OCI-LY7 (cell line): ENCODE measurements at regions not wholly inside any gene's neighbourhood (a gene's known extent, or its start where the extent isn't known, plus 50 kb on each side); places are given as distances from the start of the nearest gene placed in this dataset.

Experiments
- BruUV-seq: library from RNA; stranded (reverse); fragments of 400-500 nt; replicated peaks from 2 replicates; lab custom pipeline; 2021; lab: Mats Ljungman, UMichigan
- CTCF ChIA-PET: fragments of 300-600 bp; sonication (Branson Sonifier 250); formaldehyde crosslinking; loops from one replicate; lab custom pipeline; 2022; ENCODE audit warnings: antibody characterized with exemption; ENCODE audit not compliant: unreplicated experiment; lab: Charles Lee
- POLR2A ChIA-PET: fragments of 300-600 bp; sonication (Branson Sonifier 250); formaldehyde crosslinking; loops from one replicate; lab custom pipeline; 2022; ENCODE audit warnings: antibody characterized with exemption; lab: Charles Lee
- DNase-seq: peaks from one replicate; pipeline ENCODE4 v3.0.0-alpha.2; 2015; ENCODE audit warnings: low spot score
- H2AFZ ChIP-seq: fragments of 200-600 bp; sonication (generic), shearing (Covaris generic); 2 replicates; pipeline ENCODE4 v1.6.1; 2014; ENCODE audit warnings: mild to moderate bottlenecking, antibody characterized with exemption, low read length, moderate library complexity
- H3K27ac ChIP-seq: fragments of 200-600 bp; sonication (generic); 2 replicates; pipeline ENCODE4 v1.5.1; 2014; ENCODE audit warnings: mixed run types, low read depth, mild to moderate bottlenecking, moderate library complexity, low read length, inconsistent platforms; ENCODE audit not compliant: poor library complexity, severe bottlenecking
- H3K36me3 ChIP-seq: fragments of 200-600 bp; sonication (generic); 2 replicates; pipeline ENCODE4 v1.6.1; 2014; ENCODE audit warnings: mild to moderate bottlenecking, antibody characterized with exemption, low read length, moderate library complexity, mixed read lengths; ENCODE audit not compliant: insufficient read depth
- H3K4me1 ChIP-seq: fragments of 200-600 bp; sonication (generic); 2 replicates; pipeline ENCODE4 v1.5.1; 2014; ENCODE audit warnings: mild to moderate bottlenecking, low read length; ENCODE audit not compliant: insufficient read depth, poor library complexity, severe bottlenecking
- H3K4me2 ChIP-seq: fragments of 200-600 bp; sonication (generic); 2 replicates; pipeline ENCODE4 v1.6.1; 2014; ENCODE audit warnings: mild to moderate bottlenecking, low read length
- H3K4me3 ChIP-seq: fragments of 200-600 bp; sonication (generic); 2 replicates; pipeline ENCODE4 v1.5.1; 2014; ENCODE audit warnings: mild to moderate bottlenecking, low read depth, low read length; ENCODE audit not compliant: poor library complexity, severe bottlenecking
- H3K79me2 ChIP-seq: fragments of 200-600 bp; sonication (generic); 2 replicates; pipeline ENCODE4 v1.6.1; 2016; ENCODE audit warnings: low read depth, mild to moderate bottlenecking, low read length, moderate library complexity, mixed read lengths; ENCODE audit not compliant: insufficient read depth
- H3K9me2 ChIP-seq: fragments of 200-600 bp; sonication (generic); 2 replicates; pipeline ENCODE4 v1.6.1; 2016; ENCODE audit warnings: mild to moderate bottlenecking, low read length, mixed read lengths; ENCODE audit not compliant: insufficient read depth
- H3K9me3 ChIP-seq: fragments of 200-600 bp; sonication (generic); 2 replicates; pipeline ENCODE4 v1.6.1; 2014; ENCODE audit warnings: mild to moderate bottlenecking, mixed run types, low read length, mixed read lengths
- H4K20me1 ChIP-seq: fragments of 200-600 bp; sonication (generic); 2 replicates; pipeline ENCODE4 v1.6.1; 2014; ENCODE audit warnings: mild to moderate bottlenecking, antibody characterized with exemption, low read length, moderate library complexity, mixed read lengths; ENCODE audit not compliant: insufficient read depth
- EZH2phosphoT487 ChIP-seq: fragments of 200-600 bp; sonication (generic); IDR thresholded peaks from 2 replicates; pipeline ENCODE4 v1.6.1; 2018; ENCODE audit warnings: low read depth, borderline replicate concordance, mild to moderate bottlenecking, mixed run types, antibody characterized with exemption, low read length, moderate library complexity, mixed read lengths
- intact Hi-C: fragments of 100-400 bp; cut with micrococcal nuclease; formaldehyde crosslinking; loops from one replicate; pipeline ENCODE4 v1.10.0; 2022; ENCODE audit not compliant: unreplicated experiment
- TF ChIP-seq, protein P1 (sequence below): fragments of 200-600 bp; sonication (generic); conservative IDR thresholded peaks from 2 replicates; pipeline ENCODE4 v1.5.1; 2014; ENCODE audit warnings: mild to moderate bottlenecking, antibody characterized with exemption, low read length, moderate library complexity, mixed read lengths

DNA sequence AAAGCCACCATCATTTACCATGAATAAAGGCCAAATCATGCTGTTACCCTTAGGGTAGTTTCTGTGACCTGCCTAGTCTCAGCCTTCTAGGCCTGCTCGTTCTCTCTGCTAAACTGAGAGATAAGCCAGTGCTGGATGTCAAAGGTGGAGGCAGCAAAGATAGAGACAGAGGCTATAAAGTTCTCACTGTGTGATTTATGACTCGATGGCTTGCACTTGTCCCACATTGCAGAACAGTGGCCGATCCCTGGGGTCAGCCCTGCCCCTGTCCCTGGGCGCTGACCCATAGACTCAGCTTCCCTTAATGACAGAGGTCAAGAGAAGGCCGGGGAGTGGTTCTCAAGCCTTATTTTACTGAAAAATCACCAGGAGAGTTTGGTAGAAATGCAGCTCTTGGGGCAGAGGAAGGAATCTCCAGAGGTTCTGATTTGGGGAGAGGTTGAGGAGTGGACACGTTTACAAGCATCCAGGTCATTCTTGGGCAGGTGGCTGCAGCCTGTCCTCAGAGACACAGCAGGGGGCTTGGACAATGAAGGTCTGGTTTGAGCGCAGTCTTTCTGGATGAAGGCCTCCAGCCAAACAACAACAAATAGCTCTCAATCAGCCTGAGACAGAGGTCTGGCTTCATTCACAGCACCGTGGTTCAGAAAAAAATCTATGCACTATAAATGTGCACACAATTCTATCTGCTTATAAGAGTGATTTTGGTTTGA lies 143.5 kb downstream of the ACKR3 start:
- POLR2A ChIA-PET = no interaction called here
- Histone ChIP-seq H3K36me3 (no peaks in the 10 kb centered on the region), H3K9me2 (no peaks in the 10 kb centered on the region), H3K9me3 (no peaks in the 10 kb centered on the region), H3K4me3 (no peak overlapping the region), H3K4me2 (no peak overlapping the region), H4K20me1 (no peaks in the 10 kb centered on the region), H3K27ac (no peak overlapping the region), H3K79me2 (no peaks in the 10 kb centered on the region), H2AFZ (no peak overlapping the region), H3K4me1 (no peaks in the 10 kb centered on the region)
- CTCF ChIA-PET = no interaction called here
- TF ChIP-seq, protein P1, sequence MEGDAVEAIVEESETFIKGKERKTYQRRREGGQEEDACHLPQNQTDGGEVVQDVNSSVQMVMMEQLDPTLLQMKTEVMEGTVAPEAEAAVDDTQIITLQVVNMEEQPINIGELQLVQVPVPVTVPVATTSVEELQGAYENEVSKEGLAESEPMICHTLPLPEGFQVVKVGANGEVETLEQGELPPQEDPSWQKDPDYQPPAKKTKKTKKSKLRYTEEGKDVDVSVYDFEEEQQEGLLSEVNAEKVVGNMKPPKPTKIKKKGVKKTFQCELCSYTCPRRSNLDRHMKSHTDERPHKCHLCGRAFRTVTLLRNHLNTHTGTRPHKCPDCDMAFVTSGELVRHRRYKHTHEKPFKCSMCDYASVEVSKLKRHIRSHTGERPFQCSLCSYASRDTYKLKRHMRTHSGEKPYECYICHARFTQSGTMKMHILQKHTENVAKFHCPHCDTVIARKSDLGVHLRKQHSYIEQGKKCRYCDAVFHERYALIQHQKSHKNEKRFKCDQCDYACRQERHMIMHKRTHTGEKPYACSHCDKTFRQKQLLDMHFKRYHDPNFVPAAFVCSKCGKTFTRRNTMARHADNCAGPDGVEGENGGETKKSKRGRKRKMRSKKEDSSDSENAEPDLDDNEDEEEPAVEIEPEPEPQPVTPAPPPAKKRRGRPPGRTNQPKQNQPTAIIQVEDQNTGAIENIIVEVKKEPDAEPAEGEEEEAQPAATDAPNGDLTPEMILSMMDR = no peak
- TF ChIP-seq EZH2phosphoT487 = no peak
- intact Hi-C loops = no loop called here
- BruUV-seq = no TSS peak
- DNase-seq = no peak

DNA sequence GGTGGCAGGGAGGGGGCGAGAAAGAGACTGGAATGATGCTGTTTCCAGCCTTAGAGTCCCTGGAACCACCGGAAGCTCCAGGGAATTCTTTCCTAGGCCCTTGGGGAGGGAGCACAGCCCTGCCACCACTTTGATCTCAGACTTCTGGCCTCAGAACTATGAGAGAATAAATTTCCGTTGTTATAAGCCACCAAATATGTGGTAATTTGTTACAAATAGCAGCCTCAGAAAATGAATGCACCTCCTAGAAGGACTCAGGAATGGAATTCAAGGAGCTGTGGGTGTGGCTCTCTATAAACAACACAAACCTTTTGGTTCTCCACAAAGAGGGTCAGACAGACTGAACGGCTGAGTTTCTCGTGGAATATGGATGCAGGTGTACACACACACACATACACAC lies 144.5 kb downstream of the ACKR3 start:
- TF ChIP-seq EZH2phosphoT487 = no peak
- TF ChIP-seq, protein P1 = no peak
- BruUV-seq = no TSS peak
- no peak overlapping the region for H3K4me2 ChIP-seq

DNA sequence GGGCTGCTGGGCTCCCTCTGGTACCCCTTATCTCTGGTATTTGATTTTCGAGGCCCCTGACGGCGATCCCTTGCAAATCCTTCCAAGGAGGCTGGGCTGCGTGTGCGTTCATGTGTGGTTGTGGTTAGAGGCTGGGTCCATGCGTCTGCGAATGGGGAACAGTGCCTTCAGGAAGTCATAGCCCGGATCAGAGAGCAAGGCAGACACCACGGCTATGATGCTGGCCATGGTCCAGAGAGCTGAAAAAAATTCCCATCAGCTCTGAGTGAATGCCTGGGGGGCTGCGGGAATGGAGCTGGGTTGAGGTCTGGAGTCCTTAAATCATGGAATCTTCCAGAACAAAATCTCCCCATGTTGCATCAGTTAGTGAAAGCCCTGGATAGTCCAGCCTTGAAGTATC lies 145.5 kb downstream of the ACKR3 start:
- CTCF ChIA-PET = no interaction called here
- no peak overlapping the region for H3K27ac ChIP-seq

More for the DNA sequence above, 144.5 kb downstream of the ACKR3 start:
- ChIA-PET CTCF (no interaction called here), POLR2A (no interaction called here)
- no peak overlapping the region for H2AFZ ChIP-seq
- no peaks in the 10 kb centered on the region for H3K9me3 ChIP-seq
- no peak for DNase-seq
- intact Hi-C loops = no loop called here
- H3K36me3 ChIP-seq = no peaks in the 10 kb centered on the region
- H3K4me3 ChIP-seq = no peak overlapping the region
- no peak overlapping the region for H3K27ac ChIP-seq
- no peaks in the 10 kb centered on the region for H4K20me1 ChIP-seq
- H3K4me1 ChIP-seq = no peaks in the 10 kb centered on the region
- no peaks in the 10 kb centered on the region for H3K9me2 ChIP-seq
- H3K79me2 ChIP-seq = no peaks in the 10 kb centered on the region

More for the DNA sequence above, 145.5 kb downstream of the ACKR3 start:
- Histone ChIP-seq H3K4me1 (no peaks in the 10 kb centered on the region), H4K20me1 (no peaks in the 10 kb centered on the region), H3K4me2 (no peak overlapping the region), H3K9me2 (no peaks in the 10 kb centered on the region), H3K4me3 (no peak overlapping the region), H3K36me3 (no peaks in the 10 kb centered on the region), H2AFZ (no peak overlapping the region), H3K9me3 (no peaks in the 10 kb centered on the region), H3K79me2 (no peaks in the 10 kb centered on the region)
- no peak for DNase-seq
- POLR2A ChIA-PET = no interaction called here
- no TSS peak for BruUV-seq
- TF ChIP-seq, protein P1 = no peak
- no peak for TF ChIP-seq EZH2phosphoT487
- intact Hi-C loops = no loop called here
